Body of pancreas (tissue), 4 donors: ENCODE measurements at regions not wholly inside any gene's neighbourhood (a gene's known extent, or its start where the extent isn't known, plus 50 kb on each side); places are given as distances from the start of the nearest gene placed in this dataset.

Experiments
- CTCF ChIP-seq, 7 experiments: fragments of 450-650 bp in 4 of 7; fragments of 200-600 bp in 3 of 7; sonication (generic) in 3 of 7; IDR thresholded peaks; one replicate each; pipeline ENCODE4 v1.5.1; 2016 to 2019; ENCODE audit warnings: antibody characterized with exemption in 7 of 7
- POLR2A ChIP-seq, 3 donors: fragments of 450-650 bp; IDR thresholded peaks; one replicate each; pipeline ENCODE4 v1.6.1; 2016; ENCODE audit warnings: antibody characterized with exemption in 3 of 3, mild to moderate bottlenecking in 2 of 3

- TF ChIP-seq CTCF (IDR thresholded peaks at IDR 0.05) (no peak), POLR2A (IDR thresholded peaks at IDR 0.05) (no peak)
These were observed 1885.7 kb upstream of the NUDT12 start for GRCh38 chr5:105448271-105448670.
